Astrocyte of the cerebellum (primary cell): ENCODE measurements at regions not wholly inside any gene's neighbourhood (a gene's known extent, or its start where the extent isn't known, plus 50 kb on each side); places are given as distances from the start of the nearest gene placed in this dataset.
A peak's percentile ranks its signal among the peaks of the same experiment; 100 is the strongest.

ENCODE experiments used
- DNase-seq: peaks from one replicate; pipeline ENCODE4 v3.0.0-alpha.2; 2011; ENCODE audit warnings: low read depth
- H3K4me3 ChIP-seq: 2 replicates; pipeline ENCODE4 v1.5.1; 2011; ENCODE audit warnings: mild to moderate bottlenecking, low read depth, low read length, moderate library complexity
- in situ Hi-C: cut with HindIII; loops from 2 replicates; pipeline ENCODE4 v1.10.0; 2017; ENCODE audit warnings: low sequenced_read_pairs
- TF ChIP-seq, protein P1 (sequence below): IDR thresholded peaks from 2 replicates; pipeline ENCODE4 v1.5.1; 2012; ENCODE audit warnings: low read length, low read depth, moderate library complexity, mild to moderate bottlenecking; ENCODE audit errors: missing control alignments

DNA sequence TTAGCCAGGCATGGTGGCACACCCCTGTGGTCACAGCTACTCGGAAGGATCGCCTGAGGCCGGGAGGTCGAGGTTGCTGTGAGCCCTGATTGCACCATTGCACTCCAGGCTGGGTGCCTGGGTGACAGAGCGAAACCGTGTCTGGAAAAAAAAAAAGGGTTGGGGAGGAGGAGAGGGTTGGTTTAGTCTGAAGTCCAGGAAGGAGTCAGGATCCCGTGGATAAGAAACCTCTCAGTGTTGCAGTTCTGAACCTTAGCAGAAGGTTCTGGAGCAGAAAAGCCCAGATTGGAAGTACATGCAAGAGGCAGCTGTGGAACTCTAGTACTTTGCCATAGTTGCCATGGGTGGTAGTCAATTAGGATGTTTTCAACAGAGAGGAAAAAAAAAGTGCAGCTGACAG lies 125.2 kb upstream of the CPEB4 start:
- no peak for DNase-seq
- no peak overlapping the region for H3K4me3 ChIP-seq
- in situ Hi-C loops = no loop called here
- TF ChIP-seq, protein P1, sequence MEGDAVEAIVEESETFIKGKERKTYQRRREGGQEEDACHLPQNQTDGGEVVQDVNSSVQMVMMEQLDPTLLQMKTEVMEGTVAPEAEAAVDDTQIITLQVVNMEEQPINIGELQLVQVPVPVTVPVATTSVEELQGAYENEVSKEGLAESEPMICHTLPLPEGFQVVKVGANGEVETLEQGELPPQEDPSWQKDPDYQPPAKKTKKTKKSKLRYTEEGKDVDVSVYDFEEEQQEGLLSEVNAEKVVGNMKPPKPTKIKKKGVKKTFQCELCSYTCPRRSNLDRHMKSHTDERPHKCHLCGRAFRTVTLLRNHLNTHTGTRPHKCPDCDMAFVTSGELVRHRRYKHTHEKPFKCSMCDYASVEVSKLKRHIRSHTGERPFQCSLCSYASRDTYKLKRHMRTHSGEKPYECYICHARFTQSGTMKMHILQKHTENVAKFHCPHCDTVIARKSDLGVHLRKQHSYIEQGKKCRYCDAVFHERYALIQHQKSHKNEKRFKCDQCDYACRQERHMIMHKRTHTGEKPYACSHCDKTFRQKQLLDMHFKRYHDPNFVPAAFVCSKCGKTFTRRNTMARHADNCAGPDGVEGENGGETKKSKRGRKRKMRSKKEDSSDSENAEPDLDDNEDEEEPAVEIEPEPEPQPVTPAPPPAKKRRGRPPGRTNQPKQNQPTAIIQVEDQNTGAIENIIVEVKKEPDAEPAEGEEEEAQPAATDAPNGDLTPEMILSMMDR = no peak

DNA sequence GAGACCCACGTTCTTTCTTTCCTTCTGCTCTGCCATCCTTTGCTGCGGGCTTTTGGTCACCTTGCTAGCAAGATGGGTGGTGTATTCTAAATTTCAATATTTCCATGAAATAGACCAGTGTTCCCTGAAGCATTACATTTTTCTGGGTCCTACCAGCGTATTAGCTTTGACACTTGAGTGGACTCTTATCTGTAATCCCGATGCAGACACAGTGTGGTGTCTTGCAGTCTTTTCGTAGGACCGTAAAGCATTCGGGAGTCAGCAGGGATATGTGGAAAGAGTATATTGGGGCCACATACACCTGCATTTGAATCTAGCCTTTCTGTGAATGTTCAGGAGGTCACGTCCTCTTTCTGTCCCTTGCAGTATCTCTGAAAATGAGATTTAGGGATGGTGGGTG lies 124.7 kb upstream of the CPEB4 start:
- no peak for DNase-seq
- TF ChIP-seq, protein P1 = no peak
- in situ Hi-C loops = no loop called here
- H3K4me3 ChIP-seq = no peak overlapping the region

DNA sequence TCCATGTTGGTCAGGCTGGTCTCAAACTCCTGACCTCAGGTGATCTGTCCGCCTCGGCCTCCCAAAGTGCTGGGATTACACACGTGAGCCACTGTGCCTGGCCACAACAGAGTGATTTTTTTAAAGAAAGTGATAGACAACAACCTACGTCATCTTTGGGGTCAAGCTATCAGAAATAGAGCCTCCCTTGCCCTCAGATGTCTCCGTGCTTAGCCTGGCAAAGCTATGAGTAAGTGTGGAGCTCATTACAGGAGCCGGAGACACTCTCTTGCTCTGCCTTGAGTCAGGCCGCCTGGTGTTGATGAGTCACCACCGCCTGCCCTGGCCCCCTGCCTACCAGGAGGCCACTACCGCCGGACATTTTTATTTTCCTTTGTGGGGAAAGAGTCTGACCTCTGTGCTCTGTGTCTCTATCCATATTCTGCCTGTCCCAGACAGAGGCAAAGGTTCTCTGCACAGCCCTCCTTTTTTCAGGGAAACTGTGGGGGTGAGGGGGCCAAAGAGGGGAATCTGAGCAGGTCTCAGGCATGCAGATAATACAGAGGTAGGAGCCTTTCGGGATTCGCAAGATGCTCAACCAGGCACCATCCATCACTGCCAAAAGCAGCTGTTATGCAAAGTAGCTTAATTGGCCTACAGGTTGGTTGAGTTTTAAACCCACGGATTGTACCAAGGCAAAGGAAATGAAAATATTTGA lies 123.7 kb upstream of the CPEB4 start:
- peak; percentile 82 for DNase-seq
- TF ChIP-seq, protein P1 = no peak
- in situ Hi-C loops = no loop called here
- H3K4me3 ChIP-seq = no peak overlapping the region

DNA sequence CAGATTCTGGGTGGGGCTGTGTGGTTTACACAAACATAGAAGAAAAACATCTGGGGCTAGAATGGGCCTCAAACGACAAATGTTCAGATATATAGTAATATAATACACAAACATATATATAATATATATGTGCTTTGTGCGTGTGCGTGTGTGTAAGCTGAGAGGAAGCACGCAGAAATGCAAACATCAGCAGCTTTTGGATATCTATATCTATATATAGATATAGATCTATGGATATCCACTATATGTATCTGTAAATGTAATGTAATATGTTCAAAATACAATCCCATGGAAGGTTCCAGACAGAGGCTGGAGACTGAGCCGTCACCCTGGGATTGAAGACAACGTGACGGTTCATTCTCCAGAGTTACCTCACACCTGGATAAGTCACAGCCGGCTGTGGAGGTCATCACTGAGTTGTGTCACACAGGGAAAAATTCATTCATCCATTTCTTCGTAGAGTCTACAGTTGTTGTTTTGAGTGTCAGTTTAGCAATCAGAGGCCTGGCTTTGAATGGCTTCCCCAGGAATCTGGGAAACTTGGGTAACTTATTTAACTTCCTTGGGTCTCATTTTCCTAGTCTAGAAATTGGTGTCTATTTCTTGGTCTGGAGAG lies 123.0 kb upstream of the CPEB4 start:
- in situ Hi-C loops = no loop called here
- H3K4me3 ChIP-seq = no peak overlapping the region
- DNase-seq = no peak
- TF ChIP-seq, protein P1 = no peak

DNA sequence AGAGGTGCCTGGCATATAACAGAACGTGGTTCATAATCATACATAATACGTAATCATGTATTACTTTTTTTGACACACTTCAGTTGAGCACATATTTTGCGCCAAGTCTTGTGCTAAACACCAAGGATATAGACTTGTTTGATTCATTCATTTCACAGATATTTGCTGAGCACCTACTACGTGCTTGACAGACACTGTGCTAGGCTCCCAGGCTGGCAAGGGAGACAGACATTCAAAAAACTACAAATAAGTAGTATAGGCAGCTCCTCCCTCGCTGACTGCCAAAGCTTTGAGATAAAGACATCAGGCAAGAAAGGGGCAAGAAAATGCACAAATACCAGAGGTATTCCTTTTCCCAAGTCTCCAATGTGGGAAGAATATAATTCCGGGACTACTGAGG lies 122.5 kb upstream of the CPEB4 start:
- no peak overlapping the region for H3K4me3 ChIP-seq
- DNase-seq = no peak
- in situ Hi-C loops = no loop called here
- TF ChIP-seq, protein P1 = no peak

DNA sequence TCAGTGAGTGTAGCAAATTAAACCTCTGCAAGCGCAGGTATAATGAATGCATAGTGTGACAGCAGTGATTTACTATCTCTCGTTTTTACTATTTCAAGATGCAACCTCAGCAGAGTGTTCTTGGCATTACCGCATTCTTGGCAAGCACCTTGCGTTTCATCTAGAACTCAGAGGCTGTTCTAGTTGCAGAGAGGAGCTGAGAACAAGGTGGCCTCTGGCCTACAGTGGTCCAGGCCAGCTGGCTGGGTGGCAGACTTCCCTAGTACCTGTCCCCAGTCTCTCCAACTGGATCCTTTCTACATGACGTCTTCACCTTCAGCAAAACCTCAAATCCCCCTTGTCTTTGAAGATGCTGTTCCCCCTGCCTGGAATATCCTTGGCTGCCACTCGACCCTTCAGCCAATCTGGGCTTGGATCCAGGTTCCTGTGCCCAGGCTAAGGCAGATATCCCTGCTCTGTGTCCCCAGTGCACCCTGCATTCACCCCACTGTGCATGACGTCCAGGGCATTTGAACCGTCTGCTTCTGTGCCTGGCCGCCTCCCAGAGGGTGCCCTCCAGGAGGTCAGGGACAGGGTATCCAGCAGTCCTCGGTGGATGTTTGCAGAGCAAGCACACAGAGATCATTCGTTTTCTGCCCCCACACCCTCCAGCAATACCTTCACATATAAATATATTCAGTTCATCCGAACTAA lies 120.4 kb upstream of the CPEB4 start:
- in situ Hi-C loops = no loop called here
- H3K4me3 ChIP-seq = no peak overlapping the region
- TF ChIP-seq, protein P1 = no peak
- DNase-seq = no peak
